ENCODE measurements at regions not wholly inside any gene's neighbourhood (a gene's known extent, or its start where the extent isn't known, plus 50 kb on each side); places are given as distances from the start of the nearest gene placed in this dataset.

DNA sequence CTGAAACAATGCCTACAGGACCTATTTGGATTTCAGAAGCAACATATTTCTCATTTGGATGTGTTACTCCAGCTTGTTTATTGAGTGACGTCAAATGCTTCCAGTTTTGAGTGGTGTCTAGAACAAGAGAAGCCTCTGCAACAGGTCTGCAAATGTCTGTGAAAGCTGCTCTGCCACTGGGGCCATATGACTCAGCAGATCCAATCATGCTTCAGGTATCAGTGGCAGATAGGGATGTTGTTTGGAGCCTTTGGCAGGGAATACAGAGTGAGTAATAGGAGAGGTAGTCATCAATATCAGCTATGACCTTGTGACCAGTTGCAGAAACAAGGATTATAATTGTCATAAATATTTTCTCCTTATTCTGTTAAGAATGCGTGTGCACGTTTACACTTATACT lies 141.1 kb upstream of the ZXDA start:
- DNase-seq (ENCODE audit: low read depth) = no peak
- in situ Hi-C loops (cut with HindIII; ENCODE audit: low pct_unique_long_range_greater_than_20kb, low sequenced_read_pairs) = no loop called here

DNA sequence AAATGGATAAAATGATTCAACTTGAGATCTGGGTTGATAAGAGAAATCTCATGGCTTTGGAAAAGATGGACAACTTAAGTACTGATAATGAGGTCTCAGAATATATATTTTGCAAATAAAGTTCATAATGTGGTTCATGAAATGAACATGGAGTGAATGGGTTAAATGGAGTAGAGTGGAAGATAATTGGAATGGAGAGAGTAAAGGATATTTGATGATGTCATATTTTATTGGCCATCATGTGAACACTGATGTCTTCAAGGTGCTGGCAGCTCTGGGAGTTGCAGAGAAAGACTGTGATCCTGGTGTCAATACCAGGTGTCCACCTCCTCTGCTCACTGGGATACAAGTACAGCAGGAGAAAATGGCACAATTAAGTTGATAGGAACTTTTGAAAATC lies 133.9 kb upstream of the ZXDA start:
- in situ Hi-C loops (cut with HindIII; ENCODE audit: low pct_unique_long_range_greater_than_20kb, low sequenced_read_pairs) = no loop called here
- DNase-seq (ENCODE audit: low read depth) = no peak

DNA sequence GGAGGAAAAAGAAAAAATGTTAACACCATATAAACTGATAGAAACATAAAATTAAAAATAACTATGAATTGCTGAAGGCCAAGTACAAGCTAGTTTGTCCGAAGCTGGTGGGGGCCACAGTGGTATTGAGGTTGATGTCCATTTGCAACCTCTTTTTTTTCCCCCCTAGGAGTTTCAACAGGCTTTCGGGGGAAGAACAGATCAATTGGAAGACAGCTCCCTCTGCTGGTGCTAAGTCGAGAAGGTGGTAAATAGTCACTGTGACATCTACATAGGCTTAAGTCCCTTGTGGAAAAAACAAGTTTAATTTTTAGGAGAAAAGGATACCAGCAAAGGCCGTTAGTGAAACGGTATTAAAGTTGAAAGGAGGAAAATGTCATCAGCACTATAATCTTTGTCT lies 115.7 kb upstream of the ZXDA start:
- in situ Hi-C loops (cut with HindIII; ENCODE audit: low pct_unique_long_range_greater_than_20kb, low sequenced_read_pairs) = no loop called here
- DNase-seq (ENCODE audit: low read depth) = peak; percentile 4

DNA sequence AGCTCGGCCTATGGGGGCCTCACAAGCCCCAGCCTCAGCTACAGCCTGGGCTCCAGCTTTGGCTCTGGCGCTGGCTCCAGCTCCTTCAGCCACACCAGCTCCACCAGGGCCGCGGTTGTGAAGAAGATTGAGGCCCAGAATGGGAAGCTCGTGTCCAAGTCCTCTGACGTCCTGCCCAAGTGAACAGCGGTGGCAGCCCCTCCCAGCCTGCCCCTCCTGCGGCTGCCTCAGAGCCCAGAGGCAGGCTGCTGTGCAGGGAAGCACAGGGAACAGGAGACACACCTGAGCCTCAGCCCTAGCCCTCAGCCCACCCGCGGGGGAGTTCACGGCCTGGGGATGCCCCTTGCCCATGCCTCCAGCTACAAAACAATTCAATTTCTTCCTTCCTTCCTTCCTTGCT lies 75.7 kb upstream of the ZXDA start:
- no peak for DNase-seq (ENCODE audit: low read depth)
- in situ Hi-C loops (cut with HindIII; ENCODE audit: low pct_unique_long_range_greater_than_20kb, low sequenced_read_pairs) = no loop called here

DNA sequence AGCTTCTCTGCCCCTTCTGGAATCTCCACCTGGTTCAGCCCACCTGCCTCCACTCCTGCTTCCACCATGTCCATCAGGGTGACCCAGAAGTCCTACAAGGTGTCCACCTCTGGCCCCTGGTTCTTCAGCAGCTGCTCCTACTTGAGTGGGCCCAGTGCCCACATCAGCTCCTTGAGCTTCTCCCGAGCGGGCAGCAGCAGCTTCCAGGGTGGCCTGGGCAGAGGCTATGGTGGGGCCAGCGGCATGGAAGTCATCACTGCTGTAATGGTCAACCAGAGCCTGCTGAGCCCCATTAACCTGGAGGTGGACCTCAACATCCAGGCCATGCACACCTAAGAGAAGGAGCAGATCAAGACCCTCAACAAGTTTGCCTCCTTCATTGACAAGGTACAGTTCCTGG lies 74.4 kb upstream of the ZXDA start:
- in situ Hi-C loops (cut with HindIII; ENCODE audit: low pct_unique_long_range_greater_than_20kb, low sequenced_read_pairs) = no loop called here
- DNase-seq (ENCODE audit: low read depth) = no peak

DNA sequence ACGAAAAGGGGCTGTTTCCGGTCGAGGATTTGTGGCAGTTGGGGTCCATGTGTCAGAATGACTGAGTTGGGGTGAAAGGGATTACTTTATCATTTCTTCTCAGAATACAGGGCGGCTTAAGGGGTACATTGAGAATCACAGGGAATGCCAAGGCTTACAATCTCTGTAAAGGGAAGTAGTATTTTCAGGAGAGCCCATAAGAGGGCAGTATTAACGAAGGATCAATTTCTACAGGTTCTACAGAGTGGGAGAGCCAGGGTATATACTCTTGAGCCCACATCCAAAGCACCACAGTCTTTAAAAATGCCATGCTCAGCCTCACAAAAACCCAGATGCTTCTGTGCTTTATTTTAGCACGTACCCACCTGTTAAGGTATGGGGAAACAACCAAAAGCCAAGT lies 67.7 kb upstream of the ZXDA start:
- in situ Hi-C loops (cut with HindIII; ENCODE audit: low pct_unique_long_range_greater_than_20kb, low sequenced_read_pairs) = no loop called here
- DNase-seq (ENCODE audit: low read depth) = no peak

DNA sequence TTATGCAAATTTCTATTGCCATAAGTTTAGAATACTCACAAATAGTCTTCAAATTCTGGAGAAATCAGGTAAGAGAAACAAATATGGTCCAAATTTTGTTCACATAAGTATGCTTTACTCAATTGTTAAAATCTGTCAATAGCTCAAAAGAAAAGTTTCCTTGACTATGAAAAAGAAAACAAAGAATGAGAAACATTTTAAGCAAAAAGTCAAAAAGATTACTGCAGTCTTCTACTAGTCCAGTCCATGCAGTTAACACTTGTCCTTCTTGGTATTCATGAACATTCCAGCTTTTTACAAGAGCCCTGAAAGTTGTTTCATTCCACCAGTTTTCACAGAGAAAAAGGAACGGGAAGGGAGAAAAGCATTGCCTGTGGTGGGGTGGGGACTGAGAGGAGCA lies 54.7 kb upstream of the ZXDA start:
- in situ Hi-C loops (cut with HindIII; ENCODE audit: low pct_unique_long_range_greater_than_20kb, low sequenced_read_pairs) = no loop called here
- peak; percentile 1 for DNase-seq (ENCODE audit: low read depth)

All from Caki2 (cell line).